ENCODE measurements at regions not wholly inside any gene's neighbourhood (a gene's known extent, or its start where the extent isn't known, plus 50 kb on each side); places are given as distances from the start of the nearest gene placed in this dataset.

DNA sequence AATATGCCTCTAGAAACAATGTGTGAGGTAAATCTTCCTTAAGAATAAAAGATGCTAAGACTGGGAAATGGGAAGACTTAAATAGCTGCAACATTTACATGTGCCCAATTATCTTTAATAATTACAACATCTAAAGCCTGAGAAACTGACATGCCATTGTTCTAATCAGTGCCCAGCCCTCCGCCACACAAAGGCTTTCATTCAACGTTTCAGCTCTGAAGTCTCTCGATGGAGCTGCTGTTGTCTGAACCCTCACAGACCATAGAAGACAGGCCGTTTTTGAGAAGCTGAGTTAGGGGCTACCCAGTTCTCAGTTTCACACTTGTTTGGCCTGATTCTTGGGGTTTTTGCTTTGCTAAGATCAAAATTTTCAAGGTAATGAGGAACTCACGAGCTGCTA, 315.4 kb upstream of the CHST9 start:
- TF ChIP-seq POLR2A (IDR thresholded peaks at IDR 0.05; ENCODE audit: low read depth, low read length): no peak
- TF ChIP-seq POLR2AphosphoS5 (IDR thresholded peaks at IDR 0.05; ENCODE audit: low read depth, low read length): no peak
- no peak for TF ChIP-seq TAF1 (IDR thresholded peaks at IDR 0.05; ENCODE audit: borderline replicate concordance, low read depth, low read length)

Data from GM12892 (cell line).